ENCODE measurements at regions not wholly inside any gene's neighbourhood (a gene's known extent, or its start where the extent isn't known, plus 50 kb on each side); places are given as distances from the start of the nearest gene placed in this dataset.

DNA sequence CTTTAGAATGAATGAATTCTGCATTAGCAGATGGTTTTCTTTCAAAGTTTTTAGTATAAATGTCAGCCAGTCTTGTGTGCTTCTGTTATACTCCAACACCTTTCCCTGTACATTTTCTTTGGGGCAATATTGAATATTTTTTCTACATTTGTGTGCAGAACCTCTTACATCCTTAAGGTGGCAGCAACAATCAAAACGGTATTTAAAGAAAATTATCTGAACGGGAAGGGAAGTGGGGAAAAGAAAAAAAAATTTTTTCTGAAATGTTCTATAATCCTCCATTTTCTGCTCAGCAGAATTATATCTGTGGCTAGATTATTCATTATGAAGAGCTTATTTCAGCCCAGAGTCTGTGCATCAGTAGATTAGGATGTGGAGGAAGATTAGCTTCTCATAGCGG lies 347.3 kb upstream of the RAG2 start:
- ATAC-seq = no peak

DNA sequence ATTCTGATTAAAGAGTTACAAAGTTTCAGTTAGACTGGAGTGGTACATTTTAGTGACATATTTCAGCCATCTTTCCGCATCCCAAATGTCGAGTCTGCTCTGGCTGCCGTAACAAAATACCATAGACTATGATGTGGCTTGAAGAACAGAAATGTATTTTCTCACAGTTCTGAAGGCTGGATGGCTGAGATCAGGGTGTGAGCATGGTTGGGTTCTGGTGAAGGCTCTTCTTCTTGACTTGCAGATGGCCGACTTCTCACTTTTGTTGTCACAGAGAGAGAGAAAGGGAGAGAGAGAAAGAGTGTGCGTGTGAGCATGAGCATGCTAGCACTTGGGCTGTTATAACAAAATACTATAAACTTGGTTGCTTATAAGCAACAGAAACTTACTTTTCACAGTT lies 335.4 kb upstream of the RAG2 start:
- ATAC-seq = no peak

DNA sequence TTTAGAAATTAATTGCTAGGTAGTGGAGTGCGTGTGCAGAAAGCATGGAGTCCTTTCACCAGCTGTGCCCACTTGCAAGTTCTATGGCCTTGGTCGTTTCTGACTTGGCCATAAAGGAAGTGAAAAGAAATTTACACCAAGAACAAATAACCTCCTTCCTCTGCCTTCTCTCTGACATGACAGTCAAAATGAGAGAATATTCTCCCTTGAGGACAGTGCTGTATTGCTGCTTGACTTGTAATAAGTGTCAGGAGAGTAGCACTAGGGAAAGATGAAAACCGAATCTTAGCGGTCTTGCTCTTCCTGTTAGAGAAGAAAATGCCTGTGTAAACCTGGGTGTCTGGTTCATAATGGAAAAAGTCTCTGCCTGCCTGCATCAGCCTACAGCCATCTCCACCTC lies 333.1 kb upstream of the RAG2 start:
- ATAC-seq = no peak

DNA sequence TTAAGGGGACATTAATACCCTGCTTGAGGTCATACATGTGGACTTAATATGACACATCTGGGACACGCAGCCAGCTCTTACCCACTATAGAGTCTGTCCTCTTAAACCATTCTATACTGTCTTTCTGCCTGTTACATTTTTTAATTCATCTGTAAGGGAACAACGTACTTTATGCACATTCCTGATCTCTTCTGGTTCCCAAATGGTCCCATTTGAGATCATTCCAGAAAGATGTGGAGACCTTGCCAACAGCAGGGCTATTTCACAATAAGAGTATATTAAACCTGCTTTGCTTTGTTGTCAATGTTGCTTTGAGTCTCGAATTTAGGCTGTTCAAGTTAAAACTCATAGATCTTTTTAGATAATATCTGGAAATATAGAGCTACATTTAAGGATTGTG lies 332.2 kb upstream of the RAG2 start:
- ATAC-seq = no peak

DNA sequence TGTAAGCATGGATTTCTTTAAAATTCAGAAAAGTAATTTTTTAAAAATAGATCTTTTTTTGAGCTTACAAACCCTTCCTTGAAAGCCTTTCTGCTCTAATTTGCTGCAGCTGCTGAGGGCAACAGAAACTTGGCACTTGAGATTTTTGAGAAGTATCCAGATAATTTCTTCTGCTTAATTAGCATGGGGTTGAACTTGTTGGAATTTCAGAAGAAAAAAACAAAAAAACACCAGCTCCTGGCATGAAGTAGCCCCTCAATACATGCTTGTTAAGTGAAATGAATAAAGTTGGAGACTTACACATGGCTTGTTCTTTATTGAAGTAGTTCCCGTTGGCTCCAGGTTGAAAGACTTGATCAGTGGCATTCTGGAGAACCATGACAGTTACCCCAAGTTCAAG lies 331.4 kb upstream of the RAG2 start:
- no peak for ATAC-seq

DNA sequence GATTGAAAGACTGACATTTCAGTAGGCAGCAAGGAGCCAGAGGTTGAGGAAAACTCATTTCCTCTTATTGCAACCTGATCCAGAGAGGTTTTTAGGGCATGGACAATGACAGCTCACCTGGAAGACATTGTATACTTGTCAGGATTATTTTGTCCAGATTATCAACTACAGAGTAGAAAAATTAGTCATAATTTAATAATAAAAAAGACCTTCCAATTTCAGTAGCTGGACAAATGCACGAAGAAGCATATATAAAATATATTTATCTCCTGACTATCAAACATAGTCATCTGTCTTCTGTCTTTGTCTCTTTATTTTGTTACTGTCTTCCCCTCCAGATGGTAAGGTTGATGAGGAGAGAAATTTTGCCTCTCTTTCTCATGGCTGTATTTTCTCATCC lies 330.6 kb upstream of the RAG2 start:
- no peak for ATAC-seq

DNA sequence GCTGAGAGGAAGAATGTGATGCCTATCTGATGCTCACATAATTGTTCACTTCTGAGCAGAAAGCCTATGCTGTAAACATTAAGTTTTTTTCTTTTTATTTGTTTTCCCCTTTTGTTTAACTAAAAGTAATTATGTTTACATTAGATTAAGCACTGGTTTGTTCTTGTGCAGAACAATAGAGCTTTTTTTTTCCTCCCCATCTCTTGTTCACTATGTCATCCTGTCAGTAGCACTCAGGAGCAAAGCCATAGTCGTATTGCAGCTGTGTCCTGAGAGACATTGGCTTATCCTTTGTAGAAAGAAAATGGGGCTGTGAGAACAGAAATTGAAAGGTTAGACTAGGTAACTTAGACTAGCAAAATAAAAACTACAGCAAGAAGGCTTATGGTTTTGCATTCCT lies 301.8 kb upstream of the RAG2 start:
- no peak for ATAC-seq

DNA sequence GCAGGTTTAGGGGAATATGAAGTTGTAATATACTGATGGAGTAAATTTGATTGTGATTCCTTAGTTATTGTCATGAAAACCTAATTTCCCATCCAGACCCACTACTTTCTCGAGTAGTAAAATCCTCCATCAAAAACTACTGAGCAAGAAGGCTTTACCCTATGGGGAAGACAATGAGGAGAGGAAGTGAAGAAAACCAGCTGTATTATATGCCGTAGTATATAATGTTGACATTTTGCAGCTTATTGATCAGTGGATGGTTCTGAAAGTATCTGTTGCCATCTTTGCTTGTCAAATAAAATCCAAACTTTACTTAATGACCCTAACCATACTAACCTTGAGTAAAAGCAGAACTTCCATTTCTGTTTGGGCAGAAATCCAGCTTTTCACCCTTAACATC lies 292.8 kb upstream of the RAG2 start:
- ATAC-seq = no peak

DNA sequence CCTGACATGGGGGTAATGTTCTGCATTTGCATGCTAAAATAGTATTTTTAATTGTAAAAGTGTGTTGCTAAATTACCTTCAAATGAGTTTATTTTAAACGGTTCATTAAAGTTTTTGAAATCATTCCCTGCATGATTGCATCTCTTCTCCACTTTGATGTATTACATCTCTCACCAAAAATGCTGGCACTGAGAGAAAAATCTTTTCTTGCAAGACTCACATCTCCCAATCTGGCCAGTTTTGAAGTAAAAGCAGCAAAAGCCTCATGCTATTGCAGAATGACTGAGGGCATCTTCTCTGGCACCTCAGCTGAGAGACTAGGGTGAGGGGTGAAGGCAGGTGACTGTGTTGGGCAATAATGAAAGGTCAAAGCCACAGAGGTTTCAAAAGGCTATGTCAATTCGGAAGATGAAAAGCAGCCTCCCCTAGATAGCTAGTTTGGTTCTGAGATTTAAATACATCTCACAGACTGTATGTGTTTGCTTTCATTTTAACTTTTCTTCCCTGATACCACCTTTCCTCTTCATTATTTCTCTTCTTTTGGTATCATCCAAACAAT lies 292.2 kb upstream of the RAG2 start:
- no peak for ATAC-seq

DNA sequence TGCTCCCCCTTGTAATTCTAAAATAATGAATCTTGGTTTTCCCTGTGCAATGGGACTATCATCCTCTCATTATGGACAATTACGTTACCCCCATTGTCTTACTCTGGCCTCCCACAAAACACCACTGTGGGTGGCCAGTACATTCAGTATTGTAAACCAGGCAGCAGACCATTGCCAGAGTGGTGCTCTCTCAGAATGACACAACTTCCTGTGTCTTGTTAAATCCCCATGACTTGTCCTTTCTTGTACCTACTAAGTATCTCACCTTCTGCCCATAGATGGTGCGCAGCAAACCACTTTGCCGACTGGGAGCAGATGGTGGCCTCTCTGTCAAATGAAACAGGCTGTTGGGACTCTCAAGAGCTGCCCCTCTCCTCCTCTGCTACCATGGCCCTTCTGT lies 287.1 kb upstream of the RAG2 start:
- no peak for ATAC-seq

DNA sequence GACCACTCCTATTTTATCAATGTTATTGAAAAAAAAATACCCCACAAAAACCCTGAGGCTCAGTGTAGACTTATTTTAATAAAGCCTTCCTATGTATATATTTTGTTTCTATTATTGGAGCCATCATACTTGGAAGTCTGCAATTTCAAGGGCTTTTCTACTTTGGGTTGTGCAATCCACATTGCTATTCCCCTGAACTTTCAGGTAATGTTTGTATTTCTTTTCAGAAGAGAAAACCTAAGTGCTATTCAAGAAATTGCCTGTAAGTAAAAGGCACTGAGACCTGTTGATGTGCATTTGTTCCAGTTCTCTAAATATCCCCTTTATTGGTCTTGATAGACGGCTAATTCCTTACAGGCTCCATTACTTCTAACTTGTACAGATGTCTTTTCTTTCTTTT lies 280.7 kb upstream of the RAG2 start:
- ATAC-seq = no peak

DNA sequence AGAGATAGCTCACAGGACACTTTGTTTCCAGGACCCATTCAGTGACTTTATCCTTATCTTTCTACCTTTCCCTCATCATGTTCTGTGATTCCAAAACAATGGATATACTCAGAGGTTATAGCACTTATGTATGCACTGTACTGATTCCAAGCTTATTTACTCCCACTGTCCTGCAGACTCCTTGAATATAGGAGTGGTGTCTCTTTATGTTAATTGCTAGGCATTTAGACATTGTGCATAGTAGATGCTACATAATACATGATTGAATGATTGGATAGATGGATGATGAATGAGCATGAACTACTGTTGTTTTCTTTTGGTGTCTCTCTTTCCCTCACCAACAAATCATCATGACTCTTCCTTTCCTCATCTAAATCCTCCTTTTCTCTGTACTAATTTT lies 279.1 kb upstream of the RAG2 start:
- ATAC-seq = no peak

DNA sequence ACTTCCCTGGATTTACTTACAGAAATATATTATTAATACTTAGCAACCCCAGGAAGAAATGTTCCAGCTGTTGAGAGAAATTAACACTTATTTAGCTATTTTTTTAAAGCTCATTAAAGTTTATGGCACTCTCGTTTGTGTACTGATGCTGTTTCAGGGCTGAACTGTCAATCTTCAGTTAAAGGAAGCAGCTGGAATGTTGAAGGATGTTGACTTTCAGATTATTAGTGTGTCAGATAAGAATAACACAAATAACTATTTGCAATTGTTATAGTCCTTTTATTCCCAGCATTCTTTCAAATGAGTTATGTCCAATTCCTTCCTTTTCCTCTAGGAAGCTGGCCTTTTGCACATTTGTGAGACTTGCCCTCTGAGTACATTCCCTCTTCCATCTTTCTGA lies 278.2 kb upstream of the RAG2 start:
- no peak for ATAC-seq

DNA sequence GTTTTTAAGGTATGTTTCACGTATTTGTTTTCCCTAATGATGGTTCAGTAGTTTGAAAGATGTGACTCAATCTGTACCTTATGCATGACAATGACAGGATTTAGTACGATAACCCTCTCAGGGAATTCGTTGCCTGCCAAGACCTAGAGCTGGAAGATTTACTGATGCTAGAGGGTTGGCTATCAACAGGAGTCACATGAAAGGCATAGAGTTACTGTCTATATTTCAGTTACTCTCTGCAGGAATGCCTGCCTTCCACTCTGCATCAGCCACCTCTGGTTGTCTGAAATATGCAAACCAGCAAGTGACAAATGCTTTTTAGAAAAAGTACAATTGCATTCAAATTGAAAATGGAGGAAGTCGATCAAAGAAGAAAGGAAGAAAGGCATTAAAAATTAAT lies 276.3 kb upstream of the RAG2 start:
- ATAC-seq = no peak

DNA sequence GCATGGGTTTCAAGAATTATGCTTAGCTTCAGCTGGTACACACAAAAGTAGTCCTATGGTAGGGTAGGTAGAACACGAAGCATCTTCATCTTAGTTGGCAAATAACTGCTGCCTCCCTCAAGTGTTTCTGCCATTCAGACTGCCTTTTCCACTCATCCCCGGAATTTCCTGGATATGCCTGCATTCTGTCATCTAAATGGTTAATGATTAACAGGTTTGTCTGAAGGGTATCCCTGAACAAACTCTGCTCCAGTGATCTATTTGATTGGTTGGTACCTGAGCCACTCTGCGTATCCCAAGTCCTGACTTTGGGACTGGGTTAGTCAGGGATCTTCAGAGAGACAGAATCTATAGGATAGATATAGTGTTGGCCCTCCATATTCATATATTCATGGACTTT lies 272.3 kb upstream of the RAG2 start:
- ATAC-seq = no peak

DNA sequence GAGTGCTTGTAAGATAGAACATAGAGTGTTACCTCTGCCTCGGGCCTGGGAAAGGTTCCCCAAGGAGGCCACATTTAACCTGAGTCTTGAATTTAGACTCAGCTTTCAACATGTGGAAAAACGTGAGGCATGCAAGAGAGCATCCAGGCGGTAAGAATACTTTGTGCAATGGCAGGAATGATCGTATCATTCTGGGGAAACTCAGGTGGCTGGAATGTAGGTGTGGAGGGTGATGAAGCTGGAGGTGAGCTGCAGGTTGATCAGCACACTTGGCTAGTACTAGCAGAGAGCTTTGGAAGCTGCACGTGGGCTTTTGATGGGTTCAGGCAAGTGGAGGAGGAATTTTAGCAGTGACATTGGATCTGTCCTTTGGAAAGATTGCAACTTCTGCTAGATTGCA lies 270.3 kb upstream of the RAG2 start:
- ATAC-seq = no peak

DNA sequence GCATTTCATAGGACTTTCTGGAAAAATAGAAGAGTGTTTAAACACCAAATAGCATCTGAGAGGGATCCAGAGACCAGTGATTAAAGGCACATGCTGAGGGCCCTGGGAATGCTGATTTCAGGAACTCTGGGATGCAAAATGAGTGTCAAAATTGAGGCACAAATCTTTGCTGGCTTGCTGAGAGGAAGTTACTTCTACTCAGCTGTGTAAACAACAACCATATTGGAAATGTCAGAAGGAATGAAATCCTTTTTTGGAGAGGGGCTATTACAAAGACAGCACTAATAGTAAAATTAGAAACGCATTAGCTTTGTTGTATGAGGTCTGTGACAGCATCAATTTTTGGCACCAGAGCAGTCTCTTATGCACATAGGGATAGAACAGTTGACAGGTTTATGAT lies 267.8 kb upstream of the RAG2 start:
- no peak for ATAC-seq

DNA sequence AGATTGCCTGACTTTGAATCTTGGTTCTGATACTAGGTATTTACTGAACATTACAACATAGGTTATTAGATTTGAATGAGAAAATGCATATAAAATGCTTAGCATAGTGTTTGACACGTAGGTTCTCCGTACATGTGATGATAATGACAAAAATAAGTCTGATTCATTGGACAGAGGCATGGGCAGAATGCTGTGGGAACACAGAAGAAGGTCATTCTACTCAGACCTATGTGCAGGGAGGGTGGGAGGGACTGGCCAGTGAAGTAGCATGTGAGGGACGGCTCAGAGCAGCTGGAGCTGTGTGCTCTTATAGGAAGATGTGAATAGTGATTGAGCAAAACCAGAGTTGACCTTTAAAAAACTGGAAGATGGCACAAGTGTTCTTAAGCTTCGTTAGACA lies 256.8 kb upstream of the RAG2 start:
- ATAC-seq = no peak

DNA sequence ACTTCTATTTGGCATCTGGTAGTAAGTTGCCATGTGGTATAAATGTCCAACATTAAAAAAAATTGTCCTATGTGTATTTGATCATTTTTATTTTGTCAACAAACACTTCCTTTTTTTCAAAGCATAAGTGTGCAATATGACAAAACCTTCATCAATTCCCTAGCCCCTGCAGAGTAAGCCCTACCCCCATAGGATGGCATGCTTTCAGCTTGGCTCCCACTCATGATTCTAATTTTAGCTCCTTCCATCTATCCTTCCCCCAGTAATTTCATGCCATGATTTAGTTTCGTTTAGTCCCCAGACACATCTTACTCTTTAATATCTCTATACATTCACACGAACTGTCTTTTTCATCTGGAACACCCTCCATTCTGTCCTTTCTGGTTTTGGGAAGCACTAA lies 250.6 kb upstream of the RAG2 start:
- no peak for ATAC-seq

DNA sequence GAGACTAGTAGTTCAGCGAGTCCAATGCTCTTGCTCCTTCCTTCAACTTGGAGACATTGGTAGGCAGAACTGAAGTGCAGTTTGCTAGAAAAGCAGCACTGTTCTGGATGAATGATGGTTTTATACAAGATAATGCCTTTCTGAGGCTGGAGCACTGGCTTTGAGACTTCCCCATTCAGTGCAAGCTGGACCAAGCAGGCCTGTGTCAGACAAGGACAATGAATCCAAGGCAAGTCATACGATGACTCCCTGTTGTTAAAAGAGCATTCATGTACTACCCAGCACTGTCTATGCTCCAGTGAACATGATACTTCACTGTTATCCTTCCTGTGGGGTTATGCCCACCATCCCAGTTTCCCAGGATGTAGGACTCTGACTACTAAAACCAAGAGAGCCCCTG lies 242.3 kb upstream of the RAG2 start:
- ATAC-seq = no peak

DNA sequence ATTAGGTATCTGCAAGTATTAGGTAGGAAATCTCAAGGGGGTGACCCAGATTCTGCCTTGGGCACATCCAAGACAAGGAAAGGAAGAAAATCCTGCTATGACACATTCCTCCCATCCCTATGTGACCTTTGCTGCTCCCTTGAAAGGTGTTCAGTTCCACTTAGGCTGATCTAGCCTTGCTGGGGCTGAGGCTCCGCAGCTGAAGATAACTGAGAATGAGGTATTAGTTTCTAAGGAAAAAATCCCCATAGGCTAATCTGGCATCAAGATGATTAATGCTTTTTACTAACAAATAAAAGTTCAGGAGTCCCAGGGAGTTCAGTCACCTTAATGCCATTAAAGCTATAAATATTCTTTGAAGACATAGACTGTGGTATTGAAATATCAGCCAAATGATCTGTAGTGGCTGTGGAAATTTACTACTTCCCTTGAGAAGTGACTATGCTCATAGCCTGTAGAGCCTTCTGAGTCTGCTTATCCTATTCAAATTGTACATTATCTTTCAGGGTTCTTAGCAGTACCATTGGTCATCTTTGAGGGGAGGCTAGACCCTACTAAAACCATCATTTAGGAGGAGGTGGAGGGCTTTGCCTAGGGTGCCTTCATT lies 239.9 kb upstream of the RAG2 start:
- no peak for ATAC-seq

DNA sequence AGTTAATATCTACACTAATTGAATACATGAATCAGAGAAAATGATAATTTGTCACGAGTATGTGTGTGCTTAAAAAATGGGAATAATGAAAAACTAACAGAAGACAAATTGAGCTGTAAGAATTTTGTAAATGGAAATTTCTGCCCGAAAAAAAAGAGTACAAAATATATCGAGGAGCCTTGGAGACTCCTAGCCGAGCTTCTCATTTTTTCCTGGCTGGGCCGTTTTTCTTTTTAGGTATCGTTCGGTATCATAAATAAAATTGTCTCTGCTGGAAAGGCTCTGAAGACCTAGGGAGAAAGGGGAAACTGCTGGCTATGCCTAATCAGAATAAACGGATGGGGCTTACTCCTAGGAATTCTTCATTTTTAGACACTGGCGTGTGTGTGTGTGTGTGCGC lies 227.2 kb upstream of the RAG2 start:
- no peak for ATAC-seq

DNA sequence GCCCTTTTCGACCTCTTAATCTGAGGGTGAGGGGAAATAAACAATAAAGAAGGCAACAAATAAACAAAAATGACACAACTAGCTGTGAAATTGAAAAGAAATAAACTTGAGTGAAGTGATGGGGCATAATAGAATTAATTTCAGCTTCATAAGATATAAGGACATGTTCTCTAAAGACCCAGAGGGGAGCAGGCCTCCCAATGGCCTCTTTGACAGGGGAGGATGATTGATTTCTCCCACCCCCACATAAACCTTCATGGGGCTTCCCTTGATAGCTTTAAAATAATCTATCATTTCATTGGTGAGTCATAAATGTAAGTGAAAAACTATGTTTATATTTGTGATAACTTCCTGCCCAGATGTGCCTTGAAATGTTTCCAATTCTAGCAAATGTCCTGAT lies 226.3 kb upstream of the RAG2 start:
- no peak for ATAC-seq

DNA sequence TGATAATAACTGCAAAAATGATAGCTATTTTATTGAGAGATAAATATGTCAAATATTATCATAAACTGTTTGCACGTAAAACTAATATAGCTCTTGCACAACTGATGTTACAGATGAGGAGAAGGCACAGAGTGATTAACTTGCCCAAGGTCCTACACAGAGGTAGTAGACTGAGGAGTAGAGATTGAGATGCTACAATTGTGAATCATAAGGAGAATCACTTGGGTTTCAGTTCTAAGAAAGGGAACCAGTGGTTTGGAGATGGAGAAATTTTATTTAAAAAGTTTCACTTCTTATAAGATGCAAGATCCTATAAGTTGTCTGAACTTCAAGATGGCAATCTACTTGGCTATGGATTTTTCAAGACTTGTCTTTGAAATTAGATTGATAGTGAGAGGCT lies 224.8 kb upstream of the RAG2 start:
- no peak for ATAC-seq

DNA sequence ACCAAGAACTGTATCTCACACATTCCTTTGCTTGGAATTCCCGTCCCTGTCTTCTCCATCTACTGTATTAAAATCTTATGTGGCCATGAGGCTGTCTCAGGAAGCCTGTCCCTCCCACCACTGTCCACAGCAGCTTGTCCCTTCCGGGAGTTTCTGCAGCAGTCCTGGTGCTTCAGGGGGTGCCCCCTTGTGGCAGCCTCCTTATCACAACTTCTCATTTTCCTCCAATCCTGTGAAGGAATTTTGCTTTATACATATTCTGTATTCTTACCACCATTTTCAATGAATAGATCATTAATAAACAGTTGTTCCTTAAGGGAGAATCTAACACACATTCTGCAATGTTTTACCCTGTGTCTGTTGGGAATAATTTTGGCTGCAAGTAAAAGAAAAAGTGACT lies 220.4 kb upstream of the RAG2 start:
- ATAC-seq = no peak
